Pancreas (tissue), 10 donors: ENCODE measurements at regions not wholly inside any gene's neighbourhood (a gene's known extent, or its start where the extent isn't known, plus 50 kb on each side); places are given as distances from the start of the nearest gene placed in this dataset.

Source experiments
- ATAC-seq, 4 donors: fragments of 200-7000 bp; cut with Tn5 transposase; one replicate each; pipeline versions ENCODE4 v1.8.0 to v1.9.1; 2020; ENCODE audit warnings: mild to moderate bottlenecking in 4 of 4, moderate library complexity in 4 of 4
- DNase-seq, 6 donors: peaks; one replicate each; pipeline ENCODE4 v3.0.0-alpha.2; 2020
- FAIRE-seq: peaks from 2 replicates; lab custom pipeline; 2012; peaks lifted over from hg19 to GRCh38; lab: Jason Lieb, UNC
- H3K27ac ChIP-seq, 4 donors: fragments of 200-600 bp; sonication (generic); 1 replicate in 3 of 4; 2 replicates in 1 of 4; pipeline versions ENCODE4 v1.5.0 to v1.8.0; 2020
- H3K27me3 ChIP-seq, 4 donors: fragments of 200-600 bp; one replicate each; pipeline ENCODE4 v1.8.0; 2021
- H3K36me3 ChIP-seq, 3 donors: fragments of 200-600 bp; sonication (generic) in 1 of 3; one replicate each; pipeline versions ENCODE4 v1.5.0 to v1.8.0; 2020 to 2021
- H3K4me1 ChIP-seq, 3 donors: fragments of 200-600 bp; one replicate each; pipeline ENCODE4 v1.8.0; 2021
- H3K4me3 ChIP-seq, 4 donors: fragments of 200-600 bp; sonication (generic) in 2 of 4; one replicate each; pipeline versions ENCODE4 v1.5.0 to v1.8.0; 2020 to 2021
- H3K9me3 ChIP-seq, 4 donors: fragments of 200-600 bp; one replicate each; pipeline ENCODE4 v1.8.0; 2021
- WGBS, 2 donors: extraction: QIAGEN DNeasy Blood & Tissue Kit; methylation state at CpG; one replicate each; pipeline ENCODE4 v1.1.7; 2013; 5-methylcytosine and 5-hydroxymethylcytosine counted together
- intact Hi-C, 3 donors: fragments of 100-400 bp; cut with DNase I; formaldehyde crosslinking; loops; one replicate each; pipeline versions ENCODE4 v1.11.1 to v1.14.2; 2022
- TF ChIP-seq, protein P1 (sequence below), 4 donors: fragments of 200-600 bp; sonication (generic) in 3 of 4; IDR thresholded peaks; one replicate each; pipeline versions ENCODE4 v1.5.0 to v1.8.0; 2021; ENCODE audit warnings: antibody characterized with exemption in 4 of 4
- donor health status: healthy with polysubstance abuse.
- donor health status: DM: no; HTN: no; CAD: no; lungs with moderate emphysema.
- donor health status: DM: no; HTN: no; CAD: no.
- donor health status: control.
- donor health status: control.
- donor health status: Bipolar disorder and iron deficiency.
- donor health status: DM: yes; HTN: yes; CAD: no.
- donor health status: DM: no; HTN: no; CAD: no.
- donor health status: DM: no; HTN: no; CAD: no.
- donor health status: DM: yes; HTN: yes; CAD: no.

DNA sequence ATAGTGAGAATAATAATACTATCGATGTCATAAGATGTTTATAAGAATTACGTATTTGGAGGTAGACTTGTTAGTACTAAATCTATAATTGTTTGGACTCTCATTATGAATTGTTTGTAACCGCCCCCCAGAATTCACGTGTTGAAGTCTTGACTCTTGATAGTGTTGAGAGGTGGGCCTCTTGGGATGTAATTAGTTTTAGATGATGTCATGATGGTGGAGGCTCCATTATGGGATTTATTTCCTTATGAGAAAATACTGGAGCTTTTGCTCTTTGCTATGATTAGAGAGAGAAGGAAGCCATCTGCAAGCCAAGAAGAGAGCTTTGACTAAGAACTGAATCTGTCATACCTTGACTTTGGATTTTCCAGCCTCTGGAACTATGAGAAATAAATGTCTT, 142.2 kb downstream of the PRDM9 start:
- TF ChIP-seq, protein P1, sequence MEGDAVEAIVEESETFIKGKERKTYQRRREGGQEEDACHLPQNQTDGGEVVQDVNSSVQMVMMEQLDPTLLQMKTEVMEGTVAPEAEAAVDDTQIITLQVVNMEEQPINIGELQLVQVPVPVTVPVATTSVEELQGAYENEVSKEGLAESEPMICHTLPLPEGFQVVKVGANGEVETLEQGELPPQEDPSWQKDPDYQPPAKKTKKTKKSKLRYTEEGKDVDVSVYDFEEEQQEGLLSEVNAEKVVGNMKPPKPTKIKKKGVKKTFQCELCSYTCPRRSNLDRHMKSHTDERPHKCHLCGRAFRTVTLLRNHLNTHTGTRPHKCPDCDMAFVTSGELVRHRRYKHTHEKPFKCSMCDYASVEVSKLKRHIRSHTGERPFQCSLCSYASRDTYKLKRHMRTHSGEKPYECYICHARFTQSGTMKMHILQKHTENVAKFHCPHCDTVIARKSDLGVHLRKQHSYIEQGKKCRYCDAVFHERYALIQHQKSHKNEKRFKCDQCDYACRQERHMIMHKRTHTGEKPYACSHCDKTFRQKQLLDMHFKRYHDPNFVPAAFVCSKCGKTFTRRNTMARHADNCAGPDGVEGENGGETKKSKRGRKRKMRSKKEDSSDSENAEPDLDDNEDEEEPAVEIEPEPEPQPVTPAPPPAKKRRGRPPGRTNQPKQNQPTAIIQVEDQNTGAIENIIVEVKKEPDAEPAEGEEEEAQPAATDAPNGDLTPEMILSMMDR (IDR thresholded peaks at IDR 0.05) = no peak
- Histone ChIP-seq H3K36me3 (no peaks in the 10 kb centered on the region), H3K4me1 (no peaks in the 10 kb centered on the region), H3K4me3 (no peak overlapping the region), H3K27ac (no peak overlapping the region), H3K9me3 (no peaks in the 10 kb centered on the region), H3K27me3 (no peaks in the 10 kb centered on the region)
- 73 to 87% methylated on average over 4 of the region's 4 CpGs for WGBS, 2 donors
- ATAC-seq (no peak), DNase-seq (no peak), FAIRE-seq (no peak)
- intact Hi-C loops = no loop called here

DNA sequence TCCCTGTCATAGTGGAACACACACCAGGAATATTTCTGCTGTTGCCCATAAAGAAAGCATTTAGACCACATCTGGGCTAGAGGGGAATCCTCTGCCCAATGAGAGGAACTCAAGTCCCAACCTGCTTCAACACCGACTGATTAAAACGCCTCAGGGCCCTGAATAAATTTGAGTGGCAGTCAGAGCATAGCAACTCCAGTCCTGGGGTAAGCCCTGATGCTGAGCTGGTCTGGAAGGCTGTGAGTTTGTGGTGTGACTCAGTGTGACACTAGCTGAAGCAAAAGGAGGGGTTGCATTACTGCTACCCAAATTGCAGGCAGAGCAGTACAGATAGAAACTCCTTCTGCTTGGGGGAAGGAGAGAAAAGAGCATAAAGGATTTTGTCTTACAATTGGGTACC, 148.3 kb downstream of the PRDM9 start:
- TF ChIP-seq, protein P1 (IDR thresholded peaks at IDR 0.05) = no peak
- ATAC-seq (no peak), DNase-seq (no peak), FAIRE-seq (no peak)
- Histone ChIP-seq H3K36me3 (no peaks in the 10 kb centered on the region), H3K4me1 (no peaks in the 10 kb centered on the region), H3K4me3 (no peak overlapping the region), H3K27me3 (peaks cover 0 to 3% (median 0%) of the 10 kb centered on the region in 4 donors), H3K27ac (no peak overlapping the region), H3K9me3 (no peaks in the 10 kb centered on the region)
- 65 to 75% methylated on average over 2 of the region's 2 CpGs for whole genome bisulfite sequencing, 2 donors
- intact Hi-C loops = no loop called here

DNA sequence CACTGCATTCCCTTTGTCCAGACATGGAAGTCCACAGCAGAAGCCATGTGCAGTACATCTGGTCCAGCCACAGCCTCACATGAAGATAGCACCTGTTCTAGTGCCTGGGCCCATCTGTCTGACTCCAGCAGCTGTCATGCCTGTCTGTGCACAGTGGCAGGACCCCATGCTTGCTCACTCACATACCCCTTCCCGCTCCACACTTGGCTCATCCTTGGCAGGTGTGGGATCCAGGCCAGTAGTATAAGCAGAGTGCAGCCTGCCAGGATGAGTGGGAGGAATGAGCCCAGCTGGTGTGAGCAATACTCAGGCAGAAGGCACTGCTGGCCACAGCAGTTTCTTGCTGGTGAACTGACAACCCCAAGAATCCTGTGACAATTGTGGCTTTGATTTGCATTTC, 168.0 kb downstream of the PRDM9 start:
- intact Hi-C loops = no loop called here
- H3K36me3 ChIP-seq = no peaks in the 10 kb centered on the region
- ATAC-seq (no peak), FAIRE-seq (no peak), DNase-seq (no peak)
- H3K4me3 ChIP-seq = no peak overlapping the region
- TF ChIP-seq, protein P1 (IDR thresholded peaks at IDR 0.05) = no peak
- H3K27ac ChIP-seq = no peak overlapping the region
- no peaks in the 10 kb centered on the region for H3K9me3 ChIP-seq
- 75 to 77% methylated on average over 1 of the region's 1 CpG for WGBS, 2 donors
- H3K27me3 ChIP-seq = no peaks in the 10 kb centered on the region
- H3K4me1 ChIP-seq = no peaks in the 10 kb centered on the region

DNA sequence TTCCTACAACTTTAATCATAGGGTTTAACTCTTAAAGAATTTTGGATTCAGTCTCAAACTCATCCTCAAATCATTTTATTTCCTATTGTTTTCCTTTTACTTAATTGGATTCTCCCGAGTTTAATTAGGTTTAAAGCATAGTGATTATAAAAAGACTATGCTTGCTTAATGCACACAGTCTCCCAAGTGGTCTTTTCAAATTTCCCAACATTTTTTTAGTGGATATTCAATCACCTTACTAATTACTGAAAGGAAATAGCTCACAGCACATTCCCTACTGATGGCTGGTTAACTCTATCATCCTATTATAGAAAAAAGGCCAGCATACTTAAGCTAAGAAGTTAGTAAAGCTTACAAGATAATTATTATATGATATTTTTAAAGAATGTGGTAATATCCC, 170.6 kb downstream of the PRDM9 start:
- 32 to 44% methylated on average over 1 of the region's 1 CpG for WGBS, 2 donors
- TF ChIP-seq, protein P1 (IDR thresholded peaks at IDR 0.05) = no peak
- Histone ChIP-seq H3K27me3 (no peaks in the 10 kb centered on the region), H3K4me3 (no peak overlapping the region), H3K9me3 (no peaks in the 10 kb centered on the region), H3K27ac (no peak overlapping the region), H3K36me3 (no peaks in the 10 kb centered on the region), H3K4me1 (no peaks in the 10 kb centered on the region)
- FAIRE-seq = no peak
- intact Hi-C loops = no loop called here
- no peak for ATAC-seq
- no peak for DNase-seq

DNA sequence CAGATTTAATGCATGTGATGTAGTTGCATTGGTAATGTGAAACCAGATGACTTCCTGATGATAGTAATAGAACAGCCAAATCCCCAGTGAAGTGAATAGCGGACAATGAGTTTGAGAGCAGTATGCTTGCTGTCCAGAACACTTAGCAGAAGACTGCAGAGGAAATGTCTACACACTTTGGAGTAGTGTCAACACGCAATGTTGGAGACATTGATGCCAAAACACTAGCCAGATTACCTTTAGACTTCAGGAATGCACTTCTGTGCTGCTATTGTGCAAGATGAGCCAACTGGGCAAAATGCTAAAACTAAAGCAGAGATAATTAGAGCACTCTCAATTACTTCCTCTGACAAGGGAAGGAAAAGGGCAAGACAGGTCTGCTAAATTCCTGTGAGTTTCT, 176.7 kb downstream of the PRDM9 start:
- no peak for ATAC-seq
- Histone ChIP-seq H3K4me1 (no peaks in the 10 kb centered on the region), H3K4me3 (no peak overlapping the region), H3K36me3 (no peaks in the 10 kb centered on the region), H3K27me3 (no peaks in the 10 kb centered on the region), H3K27ac (no peak overlapping the region), H3K9me3 (no peaks in the 10 kb centered on the region)
- intact Hi-C loops = no loop called here
- WGBS, 2 donors = 19 to 28% methylated on average over 2 of the region's 2 CpGs
- DNase-seq = no peak
- TF ChIP-seq, protein P1 (IDR thresholded peaks at IDR 0.05) = no peak
- FAIRE-seq = no peak
